HG03280 (cell line): ENCODE measurements at regions not wholly inside any gene's neighbourhood (a gene's known extent, or its start where the extent isn't known, plus 50 kb on each side); places are given as distances from the start of the nearest gene placed in this dataset.
"Not testable (repeated sequence)": the region's sequence is repeated elsewhere in the genome, so short reads cannot be mapped to it uniquely, and the experiment has no call there.

ENCODE experiments used
- ATAC-seq: cut with Tn5 transposase; IDR thresholded peaks from one replicate; pipeline ENCODE4 v1.9.1; 2021; ENCODE audit warnings: mild to moderate bottlenecking, moderate library complexity; ENCODE audit not compliant: unreplicated experiment

DNA sequence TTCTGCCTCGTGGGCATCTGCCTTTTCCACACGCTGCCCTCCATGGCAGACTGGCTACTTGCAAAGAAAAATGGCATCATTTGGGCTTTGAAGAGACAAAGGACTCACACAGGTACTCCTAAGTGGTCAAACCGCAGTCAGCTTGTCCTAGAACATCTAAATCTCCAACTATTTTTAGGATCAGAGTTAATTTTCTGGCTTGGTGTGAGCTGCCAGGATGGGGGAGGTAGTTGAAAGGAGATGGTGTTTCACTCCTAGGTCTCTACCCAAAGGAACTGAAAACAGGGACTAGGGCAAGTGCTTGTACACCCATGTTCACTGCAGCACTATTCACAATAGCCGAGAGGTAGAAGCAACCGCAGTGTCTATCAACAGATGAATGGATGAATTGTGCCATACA lies 107.9 kb upstream of the ATL2 start:
- ATAC-seq = no peak

DNA sequence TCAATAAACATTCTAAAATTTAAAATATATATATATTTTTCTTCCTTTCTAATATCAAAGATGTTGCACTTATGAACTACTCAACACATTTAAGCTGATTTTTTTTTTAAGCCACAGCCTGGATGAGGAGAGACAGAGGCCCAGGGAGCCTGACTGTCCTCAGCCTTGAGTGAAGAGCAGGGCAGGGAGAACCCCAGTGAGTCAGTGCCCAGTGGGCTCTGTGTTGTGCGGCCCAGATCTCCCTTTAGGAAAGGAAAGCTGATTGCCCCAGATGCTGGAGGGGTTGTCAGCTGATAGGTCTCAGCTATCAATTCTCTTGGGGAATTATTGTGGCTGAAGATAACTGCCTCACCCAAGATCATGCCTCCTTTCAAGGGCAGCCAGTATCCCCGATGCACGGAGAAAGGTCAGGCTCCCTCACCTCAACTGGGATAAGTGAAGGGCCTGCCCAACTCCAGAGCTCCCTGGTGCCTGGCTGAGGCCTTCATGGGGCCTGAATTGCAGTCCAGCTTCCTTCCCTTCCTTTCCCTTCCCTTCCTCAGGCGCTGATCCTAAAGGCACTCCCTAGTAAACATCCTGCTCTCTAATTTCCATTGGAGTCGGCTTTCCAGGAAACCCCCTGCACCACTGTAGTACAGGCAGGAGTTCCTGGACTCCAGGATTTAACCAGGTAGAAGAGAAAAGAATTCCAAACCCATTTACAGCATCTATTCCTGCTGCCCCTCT lies 106.9 kb upstream of the ATL2 start:
- ATAC-seq = no peak

DNA sequence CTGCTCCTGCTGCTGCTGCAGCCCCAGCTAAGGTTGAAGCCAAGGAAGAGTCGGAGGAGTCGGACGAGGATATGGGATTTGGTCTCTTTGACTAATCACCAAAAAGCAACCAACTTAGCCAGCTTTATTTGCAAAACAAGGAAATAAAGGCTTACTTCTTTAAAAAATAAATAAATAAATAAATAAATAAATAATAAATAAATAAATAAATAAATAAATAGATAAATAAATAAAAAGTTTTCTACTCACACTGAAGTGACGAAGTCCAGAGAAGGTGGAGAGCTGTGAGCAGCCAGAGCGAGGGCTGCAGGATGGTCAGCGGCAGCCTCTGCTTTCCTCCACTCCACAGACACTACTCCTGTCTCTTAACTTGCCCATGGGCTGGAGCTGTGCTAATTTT lies 105.6 kb upstream of the ATL2 start:
- ATAC-seq = not testable (repeated sequence)

DNA sequence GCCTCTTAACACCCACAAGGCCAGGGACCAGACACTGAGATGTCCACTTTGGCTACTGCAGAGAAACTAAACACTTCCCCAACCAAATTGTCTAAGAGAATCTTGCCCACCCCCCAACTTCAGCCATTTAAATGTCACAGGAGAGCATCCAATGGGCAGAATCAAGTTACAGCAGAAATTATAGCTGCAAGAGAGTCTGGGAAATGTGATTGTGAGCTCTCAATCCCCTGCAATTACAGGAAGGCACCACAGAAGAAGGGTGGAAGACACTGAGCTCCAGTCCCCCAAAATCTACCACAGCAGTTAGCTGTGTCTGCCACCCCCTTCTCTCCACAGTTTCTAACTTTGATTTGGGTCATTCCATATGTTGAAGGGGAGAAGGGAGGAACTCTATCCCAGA lies 103.5 kb upstream of the ATL2 start:
- no peak for ATAC-seq

DNA sequence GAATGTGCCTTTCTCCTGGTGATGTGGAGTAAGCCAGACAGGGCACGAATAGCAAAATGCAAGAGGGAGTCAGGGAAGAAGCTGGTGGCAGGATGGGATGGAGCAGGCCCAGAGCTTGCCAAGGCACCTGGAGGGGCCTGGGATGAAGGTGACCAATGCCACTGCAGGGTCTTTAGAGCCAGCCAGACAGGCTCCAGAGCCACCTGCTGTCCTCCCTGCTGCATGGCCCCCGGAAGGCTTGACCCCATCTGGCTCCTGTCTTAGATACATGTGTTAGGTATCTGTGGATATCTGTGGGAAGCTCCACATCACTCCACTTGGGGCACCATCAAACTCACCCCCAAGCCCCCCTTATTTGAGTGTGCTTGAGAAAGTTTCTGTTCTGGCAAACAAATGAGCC lies 99.9 kb upstream of the ATL2 start:
- ATAC-seq = no peak

DNA sequence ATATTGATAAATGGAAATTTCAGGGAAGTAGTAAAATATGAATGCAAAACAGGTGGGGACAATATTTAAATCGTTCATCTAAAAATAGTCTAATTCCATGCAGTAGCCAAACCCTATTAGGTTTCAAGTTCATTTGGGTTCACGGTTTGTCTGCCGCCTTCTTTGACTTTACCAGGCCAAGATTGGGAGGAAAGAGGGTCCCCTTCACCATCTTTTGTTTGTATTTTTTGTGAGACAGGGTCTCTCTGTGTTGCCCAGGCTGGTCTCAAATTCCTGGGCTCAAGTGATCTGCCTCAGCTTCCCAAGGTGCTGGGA lies 98.5 kb upstream of the ATL2 start:
- ATAC-seq = no peak

DNA sequence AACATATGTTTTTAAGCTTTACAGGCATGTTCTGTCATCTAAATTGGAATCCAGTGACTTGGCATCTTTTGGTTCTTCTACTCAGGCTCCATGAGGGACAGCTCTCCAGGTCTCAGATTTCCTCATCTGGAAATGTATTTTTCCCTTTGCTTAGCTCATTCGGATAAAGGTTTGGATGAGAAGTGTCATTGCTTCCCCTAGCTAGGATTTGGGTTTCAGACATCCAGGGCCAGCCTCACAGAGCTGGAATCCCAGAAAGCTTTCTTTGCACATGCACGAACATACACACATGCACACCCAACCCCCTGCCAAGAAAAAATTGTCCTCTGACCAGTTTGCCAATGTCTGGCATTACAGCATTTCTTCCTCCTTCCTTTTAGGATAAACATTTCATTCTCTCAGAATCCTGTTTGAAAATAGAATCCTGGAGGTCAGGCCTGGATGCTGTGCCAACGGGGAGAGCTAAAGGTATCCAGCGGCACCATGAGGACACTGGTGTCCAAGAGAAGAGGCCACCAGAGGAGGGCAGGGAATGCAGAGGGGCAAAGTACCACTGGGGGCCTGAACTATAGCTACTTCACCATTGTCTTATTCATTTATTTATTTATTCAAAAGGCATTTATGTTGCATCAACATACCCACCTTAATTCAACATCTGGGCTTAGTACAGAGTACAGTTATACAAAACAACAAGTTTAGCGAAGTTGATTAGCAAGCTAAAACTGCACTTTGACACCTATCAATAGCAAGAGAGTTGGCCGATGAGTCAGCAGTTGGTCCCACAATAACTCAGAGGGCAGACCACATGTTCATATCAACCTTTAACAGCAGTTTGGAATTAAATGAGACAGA lies 97.9 kb upstream of the ATL2 start:
- ATAC-seq = no peak

DNA sequence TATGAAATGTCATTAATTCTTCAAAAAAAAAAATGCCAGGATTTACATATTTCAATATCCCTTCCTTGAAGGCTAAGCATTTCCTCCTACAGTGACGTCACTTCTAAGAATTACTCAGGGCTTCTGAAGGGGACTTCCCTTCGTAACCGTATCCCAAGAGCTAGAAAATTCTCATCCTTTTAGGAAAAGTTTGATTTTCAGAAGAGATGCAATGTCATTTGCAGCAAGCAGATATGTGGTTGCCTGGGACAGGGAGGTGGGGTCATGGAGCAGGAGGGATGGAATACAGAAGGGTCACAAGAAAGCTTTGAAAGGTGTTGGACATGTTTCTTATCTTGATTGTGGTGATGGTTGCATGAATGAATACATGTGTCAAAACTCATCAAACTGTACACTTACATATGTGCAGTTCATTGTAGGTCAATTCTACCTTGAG lies 97.0 kb upstream of the ATL2 start:
- no peak for ATAC-seq

DNA sequence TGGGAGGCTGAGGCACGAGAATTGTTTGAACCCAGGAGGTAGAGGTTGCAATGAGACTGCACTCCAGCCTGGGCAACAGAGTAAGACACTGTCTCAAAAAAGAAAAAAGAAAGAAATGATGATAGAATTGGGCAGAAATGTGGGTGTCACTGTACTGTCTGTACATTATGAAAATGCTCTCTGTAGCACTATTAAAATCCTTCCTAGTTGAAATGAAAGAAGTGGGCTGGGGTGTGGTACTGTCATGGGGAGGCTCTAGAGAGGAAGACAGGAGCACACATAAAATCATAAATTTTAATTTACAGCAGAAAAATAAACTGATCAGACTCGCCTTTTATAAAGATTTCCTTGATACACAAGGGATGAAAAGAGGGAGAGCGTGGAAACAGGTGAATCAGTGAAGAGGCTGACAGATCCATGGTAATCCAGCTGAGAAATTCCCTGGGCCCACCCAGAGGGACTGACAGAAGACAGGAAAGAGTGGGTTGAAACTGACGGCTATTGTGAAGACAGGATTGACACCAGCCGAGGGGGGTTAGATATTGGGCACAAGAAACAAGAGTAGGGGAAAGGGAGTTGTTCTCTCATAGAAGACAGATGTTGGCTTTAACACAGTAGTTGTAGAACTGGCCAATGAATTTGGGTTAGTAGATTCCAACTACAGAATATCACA lies 96.4 kb upstream of the ATL2 start:
- no peak for ATAC-seq

DNA sequence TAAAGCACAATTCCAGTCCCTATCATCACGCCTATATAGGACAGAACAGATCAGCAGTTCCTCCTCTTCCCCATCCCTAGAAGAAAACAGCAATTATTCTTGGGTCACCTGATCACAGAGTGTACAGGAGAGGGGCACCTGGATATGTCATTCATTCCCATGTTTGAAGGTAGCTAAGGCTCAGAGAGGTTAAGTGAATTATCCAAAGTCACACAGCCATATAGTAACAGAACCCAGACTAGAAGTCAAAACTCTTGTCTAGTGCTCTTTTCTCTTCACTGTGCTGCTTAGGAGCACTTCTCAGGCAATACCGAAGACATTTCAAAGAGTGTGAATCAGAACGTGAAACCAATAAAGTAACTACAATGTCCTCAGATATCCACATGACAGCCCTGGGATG lies 93.0 kb upstream of the ATL2 start:
- no peak for ATAC-seq

DNA sequence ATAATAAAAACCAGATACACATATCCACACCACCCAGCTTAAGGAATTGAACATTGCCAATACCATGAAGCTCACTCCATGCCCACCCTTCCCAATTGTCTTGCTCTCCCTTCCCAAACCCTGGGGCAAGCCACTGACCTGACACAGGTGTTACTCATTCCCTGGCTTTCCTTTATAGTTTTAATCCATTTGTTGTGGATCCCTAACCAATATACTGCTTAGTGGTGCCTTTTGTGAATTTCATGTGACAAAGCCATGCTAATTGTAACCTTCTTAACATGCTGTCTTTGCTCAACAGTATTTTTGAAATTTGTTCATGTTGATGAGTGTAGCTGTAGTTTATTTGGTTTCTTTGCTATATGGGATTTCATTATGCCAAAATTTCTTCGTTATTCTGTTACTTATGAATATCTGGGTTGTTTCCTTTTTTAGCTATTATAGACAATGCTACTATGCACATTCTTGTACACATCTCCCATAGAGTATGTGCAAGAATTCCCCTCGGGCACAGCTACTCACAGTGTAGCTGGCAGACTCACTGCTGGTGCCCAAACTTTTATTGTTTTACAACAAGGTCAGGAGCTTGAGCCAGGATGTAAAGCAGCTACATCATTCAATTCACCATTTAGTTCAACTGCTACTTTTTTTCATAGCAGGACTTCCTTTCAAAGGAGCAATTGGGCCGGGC lies 90.8 kb upstream of the ATL2 start:
- no peak for ATAC-seq

DNA sequence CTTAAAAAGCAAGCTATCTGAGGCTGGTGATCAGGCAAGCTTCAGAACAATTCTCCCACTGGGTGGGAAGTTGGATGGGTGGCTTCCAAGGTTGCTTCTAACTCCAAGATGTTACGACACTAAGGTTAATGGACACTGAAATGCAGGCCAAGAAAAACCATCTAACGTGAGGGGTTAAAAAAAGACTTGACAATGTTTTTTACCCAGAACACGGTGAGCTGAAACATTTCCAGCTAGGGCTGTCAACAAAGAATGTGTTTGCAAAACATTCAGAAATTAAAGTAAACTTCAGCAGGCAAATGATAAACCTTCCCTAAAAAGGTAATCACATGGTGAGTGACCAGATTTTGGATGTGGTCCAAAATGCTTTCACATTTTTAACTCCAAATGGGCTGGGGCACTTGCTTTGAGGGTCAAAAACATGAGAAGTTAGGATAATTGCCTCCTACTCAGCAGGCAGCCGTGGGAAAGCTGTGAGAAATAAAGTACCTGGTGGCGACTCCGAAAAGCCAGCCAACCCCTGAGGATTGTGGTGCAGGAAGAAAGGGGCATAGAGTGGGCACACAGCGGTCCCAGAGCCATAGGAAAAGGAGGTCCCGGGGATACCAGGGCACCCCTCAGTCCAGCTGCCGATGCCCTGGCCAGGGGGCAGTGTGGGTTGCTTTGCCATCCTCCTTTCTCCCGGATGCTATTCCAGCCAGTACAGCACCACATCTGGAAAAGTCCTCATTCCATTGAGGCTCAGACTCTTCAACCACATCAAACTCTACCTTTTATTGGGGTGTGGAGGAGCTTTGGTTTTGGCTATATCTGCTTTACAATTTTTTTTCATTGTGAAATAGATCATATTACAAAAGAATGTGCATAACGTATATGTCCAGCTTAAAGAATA lies 90.0 kb upstream of the ATL2 start:
- no peak for ATAC-seq

DNA sequence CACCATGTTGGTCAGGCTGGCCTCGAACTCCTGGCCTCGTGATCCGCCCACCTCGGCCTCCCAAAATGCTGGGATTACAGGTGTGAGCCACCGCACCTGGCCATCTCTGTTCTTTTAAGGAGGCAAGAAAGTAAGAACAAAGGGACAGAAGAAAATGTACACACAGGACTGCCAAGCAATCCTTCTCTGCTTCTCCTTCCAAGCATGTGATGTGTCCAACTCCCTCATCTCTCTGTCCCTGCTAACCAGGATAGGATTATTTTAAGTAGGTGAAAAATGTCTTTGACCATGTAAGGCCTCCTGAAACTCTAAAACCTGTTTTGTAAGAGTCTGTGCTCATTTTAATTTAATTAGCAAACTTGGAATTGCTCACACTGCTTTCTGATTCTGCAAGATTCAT lies 89.3 kb upstream of the ATL2 start:
- no peak for ATAC-seq

DNA sequence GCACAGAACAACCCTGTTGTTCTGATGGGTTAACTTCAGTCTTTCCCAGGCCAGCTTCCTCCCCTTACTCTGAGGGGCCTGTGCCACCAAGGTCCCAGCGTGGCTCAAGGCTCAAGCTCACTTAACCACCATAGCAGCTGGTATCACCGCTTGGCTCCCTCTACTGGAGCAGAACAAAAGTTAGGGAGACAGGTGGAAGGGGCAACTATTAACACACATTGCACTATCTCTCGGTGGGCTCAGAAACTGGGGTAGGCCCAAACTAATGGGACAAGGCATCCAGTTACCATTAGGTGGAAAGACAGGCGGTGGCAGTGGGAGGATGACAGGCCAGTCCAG lies 88.7 kb upstream of the ATL2 start:
- ATAC-seq = no peak

DNA sequence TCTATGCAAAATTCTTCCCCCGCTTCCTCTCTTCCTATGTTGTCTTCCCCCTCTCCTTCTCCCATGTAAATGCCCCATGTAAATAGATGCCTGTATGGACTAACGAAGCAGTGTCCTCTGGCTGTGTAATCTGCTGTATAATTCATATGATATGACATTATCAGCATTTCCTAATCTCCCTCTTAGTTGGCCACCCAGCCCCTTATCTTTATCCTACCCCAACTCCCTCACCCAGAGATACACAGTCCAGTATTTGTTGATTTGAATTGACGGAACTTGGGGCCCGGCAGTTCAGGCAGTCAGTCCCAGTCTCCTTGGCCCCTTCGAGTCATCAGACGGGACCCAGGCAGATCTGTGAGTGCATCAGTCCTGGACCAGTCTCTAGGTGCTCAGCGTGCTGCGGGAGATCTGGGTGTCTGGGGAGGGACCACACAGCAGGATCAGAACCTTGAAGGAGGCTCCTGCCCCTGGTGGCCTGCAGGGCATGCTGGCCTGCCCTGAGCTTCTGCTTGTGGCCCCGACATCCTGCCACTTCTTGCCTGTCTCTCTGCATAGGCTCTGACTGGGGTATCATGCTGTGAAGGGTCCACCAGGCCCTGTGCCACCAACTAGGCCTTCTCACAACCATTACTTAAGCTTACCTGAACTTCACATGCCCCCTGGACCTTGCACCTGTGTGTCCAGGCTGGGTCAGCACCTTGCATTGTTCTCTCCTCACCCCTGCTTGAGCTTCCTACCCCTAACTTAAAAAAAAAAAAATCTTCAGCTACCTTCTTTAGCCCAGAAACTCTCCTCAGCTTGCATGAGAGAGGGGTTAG lies 88.1 kb upstream of the ATL2 start:
- ATAC-seq = no peak

DNA sequence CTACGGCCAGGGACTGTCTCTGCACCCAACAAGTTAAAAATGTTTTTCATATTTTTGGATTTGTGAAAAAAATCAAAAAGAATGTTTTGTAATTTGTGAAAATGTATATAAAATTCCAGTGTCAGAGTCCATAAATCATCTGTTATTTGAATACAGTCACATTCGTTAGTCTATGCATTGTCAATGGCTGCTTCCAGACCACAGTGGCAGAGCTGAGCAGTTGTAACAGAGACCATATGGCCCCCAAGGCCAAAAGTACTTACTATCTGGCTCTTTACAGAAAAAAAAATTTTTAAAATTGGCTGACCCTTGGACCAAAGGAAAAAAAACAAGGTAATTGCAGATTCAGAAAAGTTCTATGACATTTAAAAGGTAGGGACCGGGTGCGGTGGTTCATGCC lies 86.7 kb upstream of the ATL2 start:
- no peak for ATAC-seq

DNA sequence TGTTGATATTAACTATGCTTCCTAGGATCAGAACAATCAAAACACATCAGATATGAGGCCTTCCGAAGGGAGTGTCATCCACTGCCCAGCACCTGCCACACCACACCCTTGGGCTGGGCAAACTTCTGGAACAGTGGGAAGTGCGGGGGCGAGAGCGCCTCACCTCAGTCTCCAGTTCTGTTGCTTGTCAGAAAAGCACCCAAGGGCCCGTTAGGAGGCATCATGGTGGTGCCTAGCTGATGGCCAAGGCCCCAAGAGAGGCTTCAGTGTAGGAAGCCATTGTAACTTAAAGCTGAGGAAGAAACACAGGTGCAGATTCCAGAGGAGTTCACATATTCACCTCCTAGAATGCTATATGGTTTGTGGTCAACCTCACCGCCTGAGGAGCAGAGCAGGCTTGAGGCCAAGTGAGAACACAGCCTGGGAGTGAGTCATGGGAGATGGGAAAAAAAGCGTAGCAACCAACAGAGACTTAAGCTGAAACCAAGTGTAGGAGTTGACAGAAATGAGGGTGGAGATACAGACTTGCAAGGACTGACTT lies 85.1 kb upstream of the ATL2 start:
- no peak for ATAC-seq

DNA sequence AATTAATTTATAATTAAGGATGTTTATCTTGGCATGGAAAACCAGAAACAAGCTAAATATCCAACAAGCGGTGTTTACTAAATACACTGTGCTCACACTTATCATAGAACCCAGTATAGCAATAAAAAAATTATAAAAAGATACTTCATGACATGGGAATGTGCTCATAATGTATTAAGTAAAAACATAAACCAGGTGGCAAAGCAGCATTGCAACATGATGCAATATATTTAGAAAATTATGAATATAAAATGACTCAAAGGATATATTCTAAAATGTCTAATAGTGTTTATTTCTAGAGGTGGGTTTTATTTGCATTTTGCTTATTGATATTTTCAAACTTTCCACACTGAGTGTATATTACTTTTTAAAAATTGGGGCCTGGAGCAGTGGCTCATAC lies 84.4 kb upstream of the ATL2 start:
- no peak for ATAC-seq

DNA sequence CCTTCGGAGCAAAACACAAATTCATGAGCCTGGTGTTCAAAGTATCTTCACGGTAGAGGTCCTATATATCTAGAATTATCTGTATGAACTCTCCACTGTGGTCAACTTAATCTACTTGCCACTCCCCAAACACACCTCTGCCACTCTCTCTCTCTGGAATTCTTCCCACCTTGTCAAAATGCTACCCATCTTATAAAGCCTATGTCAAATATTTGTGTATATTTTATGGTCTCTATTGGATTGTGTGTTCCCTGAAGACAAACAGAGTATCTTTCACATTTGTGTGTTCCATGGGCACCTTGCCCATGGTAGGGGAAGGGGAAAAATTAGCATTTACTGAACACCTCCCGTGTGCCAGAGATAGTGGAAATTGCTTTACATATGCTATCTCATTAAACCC lies 83.2 kb upstream of the ATL2 start:
- no peak for ATAC-seq

DNA sequence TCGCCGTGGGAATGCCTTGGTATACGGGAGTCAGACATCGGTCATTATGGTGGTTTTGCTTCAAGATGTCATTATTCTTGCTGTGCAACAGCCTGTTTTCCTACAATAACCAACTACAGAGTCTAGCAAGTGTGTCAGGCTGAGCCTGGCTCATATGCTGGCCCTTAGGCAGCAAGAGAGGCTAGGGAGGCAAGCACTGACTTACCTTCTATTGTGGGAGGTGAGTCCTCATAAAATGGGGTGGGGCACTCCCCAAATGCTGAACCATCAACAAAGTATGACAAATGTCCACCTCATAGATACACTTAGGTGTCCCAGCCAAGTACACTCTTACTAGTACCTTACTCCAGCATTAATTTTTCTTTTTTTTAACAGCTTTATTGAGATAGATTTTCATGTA lies 77.0 kb upstream of the ATL2 start:
- ATAC-seq = no peak
